GM12865 (cell line): ENCODE measurements at regions not wholly inside any gene's neighbourhood (a gene's known extent, or its start where the extent isn't known, plus 50 kb on each side); places are given as distances from the start of the nearest gene placed in this dataset.

Experiments
- DNase-seq: peaks from one replicate; pipeline ENCODE4 v3.0.0; 2010; ENCODE audit warnings: low read depth
- H3K4me3 ChIP-seq: 2 replicates; pipeline ENCODE4 v1.5.1; 2011; ENCODE audit warnings: mild to moderate bottlenecking, low read depth, low read length, control low read depth
- TF ChIP-seq, protein P1 (sequence below): IDR thresholded peaks from 2 replicates; pipeline ENCODE4 v1.5.1; 2011; ENCODE audit warnings: low read length, control low read depth, low read depth, inconsistent platforms; ENCODE audit not compliant: insufficient read depth; ENCODE audit errors: missing control alignments

DNA sequence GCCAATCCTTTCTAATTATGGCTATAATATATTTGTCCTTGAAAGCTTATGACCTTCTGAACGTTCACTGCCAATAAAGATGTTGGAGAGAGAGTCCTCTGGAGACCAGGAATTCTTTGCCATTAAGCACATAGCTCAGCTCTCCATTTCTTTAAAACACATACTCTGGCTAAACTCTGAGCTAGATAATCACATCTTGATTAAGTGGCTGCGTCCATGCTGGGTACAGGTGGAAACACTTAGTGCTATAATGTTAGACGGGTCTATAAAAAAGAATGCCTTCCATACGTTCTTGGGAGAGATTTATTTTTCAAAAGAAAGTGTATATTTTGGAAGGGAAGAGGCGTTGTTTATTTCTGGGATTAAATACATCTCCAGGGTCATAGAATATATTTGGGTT, 314.5 kb downstream of the LPIN1 start:
- DNase-seq = no peak
- TF ChIP-seq, protein P1, sequence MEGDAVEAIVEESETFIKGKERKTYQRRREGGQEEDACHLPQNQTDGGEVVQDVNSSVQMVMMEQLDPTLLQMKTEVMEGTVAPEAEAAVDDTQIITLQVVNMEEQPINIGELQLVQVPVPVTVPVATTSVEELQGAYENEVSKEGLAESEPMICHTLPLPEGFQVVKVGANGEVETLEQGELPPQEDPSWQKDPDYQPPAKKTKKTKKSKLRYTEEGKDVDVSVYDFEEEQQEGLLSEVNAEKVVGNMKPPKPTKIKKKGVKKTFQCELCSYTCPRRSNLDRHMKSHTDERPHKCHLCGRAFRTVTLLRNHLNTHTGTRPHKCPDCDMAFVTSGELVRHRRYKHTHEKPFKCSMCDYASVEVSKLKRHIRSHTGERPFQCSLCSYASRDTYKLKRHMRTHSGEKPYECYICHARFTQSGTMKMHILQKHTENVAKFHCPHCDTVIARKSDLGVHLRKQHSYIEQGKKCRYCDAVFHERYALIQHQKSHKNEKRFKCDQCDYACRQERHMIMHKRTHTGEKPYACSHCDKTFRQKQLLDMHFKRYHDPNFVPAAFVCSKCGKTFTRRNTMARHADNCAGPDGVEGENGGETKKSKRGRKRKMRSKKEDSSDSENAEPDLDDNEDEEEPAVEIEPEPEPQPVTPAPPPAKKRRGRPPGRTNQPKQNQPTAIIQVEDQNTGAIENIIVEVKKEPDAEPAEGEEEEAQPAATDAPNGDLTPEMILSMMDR = no peak
- no peak overlapping the region for H3K4me3 ChIP-seq

DNA sequence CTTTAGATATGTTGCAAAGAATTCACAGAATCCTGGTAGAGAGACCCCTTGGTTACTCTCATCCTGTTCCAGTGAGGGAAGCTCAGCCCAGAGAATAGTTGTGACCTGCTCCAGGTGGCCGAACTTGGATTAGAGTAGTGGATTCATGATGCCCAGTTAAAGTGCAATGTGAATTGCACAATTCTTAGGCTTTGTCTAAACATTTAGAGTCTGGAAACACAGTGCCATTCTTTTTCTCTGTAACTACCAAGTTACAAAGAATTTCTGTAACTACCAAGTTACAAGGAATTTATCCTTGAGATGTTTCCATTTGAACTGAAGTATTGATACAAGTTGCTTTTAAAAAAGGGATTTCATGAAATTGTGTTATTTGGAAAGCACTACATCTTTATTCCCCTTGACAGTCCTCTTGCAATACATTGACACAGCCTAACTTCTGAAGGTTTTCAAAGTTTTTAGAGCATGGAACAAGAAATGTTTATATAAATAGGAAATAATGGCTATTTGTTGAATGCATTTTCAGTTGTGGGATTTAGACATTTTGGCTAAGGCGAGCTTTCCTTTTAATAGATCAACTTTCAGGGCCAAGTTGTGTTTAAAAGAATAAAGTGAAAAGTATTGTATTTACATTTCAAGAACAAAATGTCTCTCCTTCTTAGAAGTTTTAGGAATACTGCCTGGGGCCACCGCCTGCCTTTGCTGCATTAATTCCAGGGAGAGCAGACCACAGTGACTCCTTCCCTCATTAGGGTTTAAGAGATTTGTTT, 315.0 kb downstream of the LPIN1 start:
- no peak overlapping the region for H3K4me3 ChIP-seq
- no peak for DNase-seq
- TF ChIP-seq, protein P1 = no peak

DNA sequence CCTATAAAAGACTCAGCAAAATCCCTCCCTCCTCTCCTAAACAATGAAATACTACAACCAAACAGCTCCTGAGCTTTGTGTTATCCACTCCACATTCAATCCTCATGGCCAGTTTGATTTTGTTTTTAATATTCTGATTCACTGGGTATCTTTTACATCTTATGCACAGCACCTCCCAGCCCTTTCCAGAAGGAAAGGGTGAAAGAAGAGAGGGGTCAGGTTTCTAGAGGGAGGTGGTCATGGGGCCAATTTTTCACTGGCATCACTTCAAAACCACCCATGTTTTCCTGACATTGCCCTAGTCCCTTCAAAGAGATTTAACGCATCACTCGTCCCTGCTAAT, 315.6 kb downstream of the LPIN1 start:
- H3K4me3 ChIP-seq = no peak overlapping the region
- DNase-seq = no peak
- TF ChIP-seq, protein P1 = no peak

DNA sequence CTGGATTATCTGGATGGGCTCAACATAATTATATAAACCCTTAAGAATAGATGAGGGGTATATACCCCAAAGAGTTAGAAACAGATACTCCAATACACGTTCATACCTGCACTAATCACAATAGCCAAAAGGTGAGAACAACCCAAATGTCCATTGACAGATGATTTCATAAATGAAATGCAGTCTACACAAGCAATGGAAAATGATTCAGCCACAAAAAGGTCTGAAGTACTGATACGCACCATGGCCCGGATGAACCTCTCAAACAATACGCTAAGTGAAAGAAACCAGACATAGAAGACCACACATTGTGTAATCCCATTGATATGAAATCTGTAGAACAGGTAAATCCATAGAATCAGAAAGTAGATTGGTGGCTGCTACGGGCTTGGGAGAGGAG, 316.8 kb downstream of the LPIN1 start:
- H3K4me3 ChIP-seq = no peak overlapping the region
- no peak for DNase-seq
- TF ChIP-seq, protein P1 = no peak

DNA sequence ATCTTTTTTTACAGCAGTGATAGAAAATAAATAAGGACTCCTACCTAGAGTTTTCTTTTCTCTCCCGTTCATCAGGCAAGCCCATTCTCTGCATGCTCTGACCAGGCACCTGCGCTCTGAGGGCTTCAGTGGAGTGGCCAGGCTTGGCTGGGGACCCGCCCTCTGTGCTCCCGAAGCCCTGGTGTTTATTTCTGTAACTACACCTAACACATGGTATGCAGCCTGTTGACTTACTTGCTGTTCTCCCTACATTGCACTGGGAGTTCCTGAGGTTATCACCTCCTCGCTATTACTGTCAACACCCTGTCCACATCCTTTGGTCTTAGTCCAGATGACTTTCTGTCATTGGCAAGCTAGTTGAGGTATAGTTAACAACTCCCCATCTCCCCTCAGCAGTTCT, 317.7 kb downstream of the LPIN1 start:
- TF ChIP-seq, protein P1 = no peak
- no peak for DNase-seq
- H3K4me3 ChIP-seq = no peak overlapping the region

DNA sequence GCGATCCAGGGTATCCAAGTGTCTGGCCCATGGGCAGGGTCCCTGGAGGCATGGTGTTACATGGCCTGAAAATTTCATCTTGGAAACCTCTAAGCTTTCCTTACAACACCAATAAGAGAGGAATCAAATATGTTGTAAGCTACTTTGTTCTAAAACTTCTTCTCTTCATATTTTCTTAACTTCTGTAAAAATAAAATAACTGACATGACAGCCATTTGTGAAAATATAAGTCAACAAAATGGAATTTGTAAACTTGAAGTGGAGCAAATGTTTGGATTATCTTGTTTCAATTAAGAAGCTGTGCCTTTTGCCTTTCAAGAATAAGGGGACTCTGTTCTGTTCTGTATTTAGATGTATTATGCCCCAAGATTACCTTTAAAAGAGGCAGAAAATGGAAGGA, 319.7 kb downstream of the LPIN1 start:
- TF ChIP-seq, protein P1 = no peak
- no peak for DNase-seq

DNA sequence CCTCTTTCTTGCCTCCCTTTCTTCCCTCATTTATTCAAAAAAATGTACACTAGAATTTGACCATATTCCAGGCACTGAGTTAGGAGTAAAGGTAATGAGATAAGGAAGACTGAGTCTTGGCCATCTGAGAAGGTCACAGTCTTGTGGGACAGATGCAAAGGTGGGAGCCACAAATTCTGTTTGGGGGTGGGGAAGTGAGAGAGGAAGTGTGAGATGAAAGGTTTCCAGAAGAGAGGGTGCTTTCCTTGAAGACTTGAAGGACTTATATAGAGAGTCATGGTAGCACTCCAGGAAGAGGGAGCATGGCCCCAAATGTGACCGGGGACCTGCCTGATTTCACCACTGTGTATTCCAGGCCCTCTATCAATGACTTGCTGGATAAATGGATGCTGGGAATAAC, 320.6 kb downstream of the LPIN1 start:
- no peak overlapping the region for H3K4me3 ChIP-seq
- TF ChIP-seq, protein P1 = no peak
- DNase-seq = peak; percentile 29

More for the DNA sequence above, 319.7 kb downstream of the LPIN1 start:
- no peak overlapping the region for H3K4me3 ChIP-seq
